Osteoblast (primary cell): ENCODE measurements at regions not wholly inside any gene's neighbourhood (a gene's known extent, or its start where the extent isn't known, plus 50 kb on each side); places are given as distances from the start of the nearest gene placed in this dataset.

Source experiments
- DNase-seq: peaks from one replicate; pipeline ENCODE4 v3.0.0; 2011; ENCODE audit warnings: low spot score, mixed read lengths; ENCODE audit not compliant: insufficient read length; ENCODE audit errors: missing footprints
- H2AFZ ChIP-seq: 2 replicates; pipeline ENCODE4 v1.6.0; 2011; ENCODE audit warnings: mild to moderate bottlenecking, low read length
- H3K27ac ChIP-seq: 2 replicates; pipeline ENCODE4 v1.5.1; 2011; ENCODE audit warnings: mild to moderate bottlenecking, low read depth, low read length, moderate library complexity
- H3K27me3 ChIP-seq: 2 replicates; pipeline ENCODE4 v1.6.0; 2012; ENCODE audit warnings: mild to moderate bottlenecking, control low read depth, inconsistent platforms, low read length, moderate library complexity; ENCODE audit not compliant: insufficient read depth
- H3K36me3 ChIP-seq: 2 replicates; pipeline ENCODE4 v1.5.1; 2011; ENCODE audit warnings: mild to moderate bottlenecking, low read length, control low read depth, moderate library complexity; ENCODE audit not compliant: insufficient read depth
- H3K4me1 ChIP-seq: 2 replicates; pipeline ENCODE4 v1.5.1; 2011; ENCODE audit warnings: mild to moderate bottlenecking, low read length, control low read depth, moderate library complexity; ENCODE audit not compliant: insufficient read depth
- H3K4me2 ChIP-seq: 2 replicates; pipeline ENCODE4 v1.6.0; 2011; ENCODE audit warnings: mild to moderate bottlenecking, low read length; ENCODE audit not compliant: insufficient read depth
- H3K4me3 ChIP-seq: fragments of 200-600 bp; sonication (generic); 3 replicates; pipeline ENCODE4 v1.5.1; 2012; ENCODE audit warnings: mild to moderate bottlenecking, low read length, inconsistent platforms; ENCODE audit not compliant: insufficient read depth
- H3K79me2 ChIP-seq: 2 replicates; pipeline ENCODE4 v1.6.0; 2012; ENCODE audit warnings: mild to moderate bottlenecking, low read length, control low read depth, inconsistent platforms; ENCODE audit not compliant: insufficient read depth
- H3K9me3 ChIP-seq: 2 replicates; pipeline ENCODE4 v1.5.1; 2011; ENCODE audit warnings: low read depth, low read length, control low read depth
- H4K20me1 ChIP-seq: 2 replicates; pipeline ENCODE4 v1.6.0; 2012; ENCODE audit warnings: mild to moderate bottlenecking, low read length, control low read depth; ENCODE audit not compliant: insufficient read depth
- TF ChIP-seq, protein P1 (sequence below): IDR thresholded peaks from 2 replicates; pipeline ENCODE4 v1.5.1; 2011; ENCODE audit warnings: mild to moderate bottlenecking, low read depth, low read length, moderate library complexity; ENCODE audit errors: extremely low read depth

DNA sequence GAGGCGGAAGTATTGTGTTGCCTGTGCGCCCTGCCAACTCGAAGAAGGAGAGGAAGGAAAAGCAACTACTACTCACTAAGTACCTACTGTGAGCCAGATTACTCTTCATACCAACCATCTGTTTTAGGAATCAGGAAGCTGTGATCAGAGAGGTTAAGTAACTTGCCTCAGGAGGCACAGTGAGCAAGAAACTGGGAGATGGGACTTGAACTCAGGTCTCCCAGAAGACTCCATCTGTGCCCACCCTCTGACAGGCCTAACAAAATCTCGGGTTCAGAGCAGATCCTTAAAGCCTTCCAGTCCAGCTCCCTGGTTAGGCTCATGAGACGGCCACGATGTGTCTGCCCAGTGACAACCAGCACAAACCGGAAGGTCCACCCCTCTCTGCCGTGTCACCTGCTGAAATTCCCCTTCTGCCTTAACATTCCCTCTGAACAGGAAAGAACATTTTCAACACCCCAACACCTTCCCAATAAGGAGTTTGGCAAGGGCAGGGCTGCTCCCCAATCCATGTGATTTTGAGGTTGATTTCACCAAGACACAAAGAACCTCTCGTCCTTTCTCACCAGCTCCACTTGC lies 230.1 kb downstream of the TOMM20 start:
- Histone ChIP-seq H4K20me1 (no peaks in the 10 kb centered on the region), H3K27ac (peak overlapping the region; percentile 56), H2AFZ (no peak overlapping the region), H3K4me1 (peaks cover 28% of the 10 kb centered on the region), H3K4me2 (no peak overlapping the region), H3K79me2 (no peaks in the 10 kb centered on the region), H3K36me3 (no peaks in the 10 kb centered on the region), H3K4me3 (no peak overlapping the region), H3K27me3 (no peaks in the 10 kb centered on the region), H3K9me3 (no peaks in the 10 kb centered on the region)
- no peak for DNase-seq
- TF ChIP-seq, protein P1, sequence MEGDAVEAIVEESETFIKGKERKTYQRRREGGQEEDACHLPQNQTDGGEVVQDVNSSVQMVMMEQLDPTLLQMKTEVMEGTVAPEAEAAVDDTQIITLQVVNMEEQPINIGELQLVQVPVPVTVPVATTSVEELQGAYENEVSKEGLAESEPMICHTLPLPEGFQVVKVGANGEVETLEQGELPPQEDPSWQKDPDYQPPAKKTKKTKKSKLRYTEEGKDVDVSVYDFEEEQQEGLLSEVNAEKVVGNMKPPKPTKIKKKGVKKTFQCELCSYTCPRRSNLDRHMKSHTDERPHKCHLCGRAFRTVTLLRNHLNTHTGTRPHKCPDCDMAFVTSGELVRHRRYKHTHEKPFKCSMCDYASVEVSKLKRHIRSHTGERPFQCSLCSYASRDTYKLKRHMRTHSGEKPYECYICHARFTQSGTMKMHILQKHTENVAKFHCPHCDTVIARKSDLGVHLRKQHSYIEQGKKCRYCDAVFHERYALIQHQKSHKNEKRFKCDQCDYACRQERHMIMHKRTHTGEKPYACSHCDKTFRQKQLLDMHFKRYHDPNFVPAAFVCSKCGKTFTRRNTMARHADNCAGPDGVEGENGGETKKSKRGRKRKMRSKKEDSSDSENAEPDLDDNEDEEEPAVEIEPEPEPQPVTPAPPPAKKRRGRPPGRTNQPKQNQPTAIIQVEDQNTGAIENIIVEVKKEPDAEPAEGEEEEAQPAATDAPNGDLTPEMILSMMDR, result no peak

- no peak for DNase-seq
- no peak overlapping the region for H3K4me2 ChIP-seq
- no peaks in the 10 kb centered on the region for H3K36me3 ChIP-seq
- no peaks in the 10 kb centered on the region for H3K79me2 ChIP-seq
- no peaks in the 10 kb centered on the region for H4K20me1 ChIP-seq
- H3K4me3 ChIP-seq, result no peak overlapping the region
- TF ChIP-seq, protein P1, result no peak
- no peak overlapping the region for H3K27ac ChIP-seq
- H2AFZ ChIP-seq, result no peak overlapping the region
- H3K9me3 ChIP-seq, result no peaks in the 10 kb centered on the region
- H3K4me1 ChIP-seq, result peaks cover 31% of the 10 kb centered on the region
- no peaks in the 10 kb centered on the region for H3K27me3 ChIP-seq
These were observed 230.7 kb downstream of the TOMM20 start for GRCh38 chr1:234897754-234898454.

GRCh38 chr1:234897390-234897749 lies 231.3 kb downstream of the TOMM20 start:
- Histone ChIP-seq H4K20me1 (no peaks in the 10 kb centered on the region), H2AFZ (no peak overlapping the region), H3K36me3 (no peaks in the 10 kb centered on the region), H3K27me3 (no peaks in the 10 kb centered on the region), H3K4me3 (no peak overlapping the region), H3K4me1 (peaks cover 32% of the 10 kb centered on the region), H3K27ac (no peak overlapping the region), H3K79me2 (no peaks in the 10 kb centered on the region), H3K4me2 (no peak overlapping the region), H3K9me3 (no peaks in the 10 kb centered on the region)
- no peak for DNase-seq
- TF ChIP-seq, protein P1, result no peak

DNA sequence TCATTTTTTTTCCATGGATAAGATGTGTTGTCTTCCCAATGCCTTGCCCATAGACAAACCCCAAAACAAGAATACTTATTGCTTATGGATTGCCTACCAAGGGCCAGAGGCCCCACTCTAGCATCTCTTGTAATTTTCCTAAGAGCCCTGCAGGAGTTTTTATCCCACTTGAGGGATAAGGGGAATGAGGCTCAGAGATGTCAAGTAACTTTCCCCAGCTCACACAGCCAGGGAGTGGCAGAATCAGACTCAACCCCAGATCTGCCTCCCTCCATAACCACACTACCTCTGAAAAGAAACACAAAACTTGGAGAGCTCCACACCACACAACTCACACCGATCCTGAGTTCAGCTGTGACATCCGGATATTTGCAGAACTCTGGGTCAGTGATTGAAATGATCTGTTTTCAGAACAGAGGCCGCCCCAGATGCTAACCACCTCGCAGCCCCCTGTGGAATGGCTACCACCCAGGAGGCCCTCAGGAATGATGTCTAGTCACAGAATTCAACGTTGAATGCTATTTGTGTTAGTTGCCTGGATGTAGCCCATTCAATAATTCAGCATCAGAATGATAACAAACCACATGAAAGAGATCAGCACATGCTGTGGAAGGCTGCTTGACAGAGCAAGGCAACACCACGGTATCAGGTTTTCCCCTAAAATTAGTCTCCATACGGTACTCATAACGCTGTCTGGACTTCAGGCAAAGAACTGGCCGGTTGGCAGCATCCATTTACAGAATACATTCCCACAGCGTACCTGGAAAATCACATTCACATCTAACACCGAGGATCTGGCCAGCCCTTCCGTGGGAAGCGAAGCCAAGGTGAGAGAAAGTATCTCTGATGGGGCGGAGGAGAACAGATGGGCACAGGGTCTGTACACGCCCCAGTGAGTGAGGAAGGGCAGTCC lies 231.9 kb downstream of the TOMM20 start:
- H3K4me2 ChIP-seq, result no peak overlapping the region

More for the DNA sequence above, 231.9 kb downstream of the TOMM20 start:
- no peaks in the 10 kb centered on the region for H3K9me3 ChIP-seq
- no peak overlapping the region for H3K27ac ChIP-seq
- no peaks in the 10 kb centered on the region for H3K79me2 ChIP-seq
- no peak for DNase-seq
- H3K4me3 ChIP-seq, result no peak overlapping the region
- H3K36me3 ChIP-seq, result no peaks in the 10 kb centered on the region
- peaks cover 35% of the 10 kb centered on the region for H3K4me1 ChIP-seq
- H4K20me1 ChIP-seq, result no peaks in the 10 kb centered on the region
- H3K27me3 ChIP-seq, result no peaks in the 10 kb centered on the region
- TF ChIP-seq, protein P1, result no peak
- no peak overlapping the region for H2AFZ ChIP-seq
